Retina (tissue), 1 donor: ENCODE measurements at regions not wholly inside any gene's neighbourhood (a gene's known extent, or its start where the extent isn't known, plus 50 kb on each side); places are given as distances from the start of the nearest gene placed in this dataset.

Experiments used
- DNase-seq: peaks from one replicate; pipeline ENCODE4 v3.0.0-alpha.2; 2016

DNA sequence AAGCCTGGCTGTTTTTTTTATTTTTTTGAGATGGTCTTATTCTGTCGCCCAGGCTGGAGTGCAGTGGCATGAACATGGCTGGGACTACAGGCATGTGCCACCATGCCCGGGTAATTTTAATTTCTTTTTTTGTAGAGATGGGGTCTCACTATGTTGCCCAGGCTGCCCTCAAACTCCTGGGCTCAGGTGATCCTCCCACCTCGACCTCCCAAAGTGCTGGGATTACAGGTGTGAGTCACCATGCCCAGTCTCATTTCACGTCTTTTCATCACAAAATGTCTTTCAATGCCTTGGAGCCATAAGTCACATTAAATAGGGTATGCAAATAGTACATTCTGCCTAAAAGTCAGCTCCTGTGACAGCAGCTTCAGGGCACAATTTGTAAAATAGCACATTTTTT is 52.8 kb downstream of the SOX2 start:
- no peak for DNase-seq

DNA sequence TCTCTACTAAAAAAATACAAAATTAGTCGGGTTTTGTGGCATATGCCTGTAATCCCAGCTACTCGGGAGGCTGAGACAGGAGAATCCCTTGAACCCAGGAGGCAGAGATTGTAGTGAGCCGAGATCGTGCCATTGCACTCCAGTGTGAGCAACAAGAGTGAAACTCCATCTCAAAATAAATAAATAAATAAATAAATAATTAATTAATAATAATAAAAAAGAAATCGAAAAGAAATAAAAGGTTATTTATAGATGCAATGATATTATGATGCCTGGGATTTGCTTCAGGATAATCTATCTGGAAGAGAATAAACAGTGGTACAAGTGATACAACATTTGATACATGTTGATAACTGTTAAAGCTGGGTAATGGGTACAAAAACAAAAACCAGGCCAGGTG is 58.6 kb downstream of the SOX2 start:
- no peak for DNase-seq

DNA sequence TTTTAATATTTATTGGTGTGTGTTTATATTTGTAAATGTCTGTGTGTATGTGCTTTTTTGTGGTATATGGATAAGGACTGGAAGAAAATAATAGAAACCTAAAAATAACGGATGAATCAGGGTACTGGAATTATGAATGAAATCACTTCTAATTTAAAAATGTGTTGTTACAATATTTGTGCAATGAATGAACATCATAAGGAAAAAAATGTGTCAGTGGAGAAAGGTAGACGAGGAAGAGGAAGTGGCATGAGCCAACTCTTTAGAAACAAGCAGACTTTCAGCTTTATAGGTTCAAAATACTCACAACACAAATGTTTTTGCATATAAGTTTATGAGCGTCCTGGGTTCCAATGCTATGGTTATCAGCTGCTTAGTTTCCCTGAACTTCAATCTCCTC is 59.4 kb downstream of the SOX2 start:
- DNase-seq: no peak

DNA sequence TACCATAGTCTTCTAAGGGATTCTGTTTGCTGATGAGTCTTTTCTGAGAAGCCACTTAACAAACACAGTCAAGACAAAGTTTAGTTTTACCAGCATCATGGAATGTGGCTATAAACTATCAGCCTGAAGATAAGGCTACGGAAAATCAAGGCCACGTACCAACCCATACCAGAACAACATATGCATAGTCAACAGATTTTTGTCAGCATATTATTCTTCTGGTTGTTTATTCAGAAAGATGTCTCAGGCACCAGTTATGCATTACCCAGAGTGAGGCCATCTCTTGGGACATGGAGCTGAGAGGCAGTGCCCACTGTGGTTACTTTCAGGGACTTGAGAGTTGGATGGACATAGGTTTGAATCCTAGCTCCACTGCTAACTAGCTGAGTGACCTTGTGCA is 60.4 kb downstream of the SOX2 start:
- DNase-seq: no peak

DNA sequence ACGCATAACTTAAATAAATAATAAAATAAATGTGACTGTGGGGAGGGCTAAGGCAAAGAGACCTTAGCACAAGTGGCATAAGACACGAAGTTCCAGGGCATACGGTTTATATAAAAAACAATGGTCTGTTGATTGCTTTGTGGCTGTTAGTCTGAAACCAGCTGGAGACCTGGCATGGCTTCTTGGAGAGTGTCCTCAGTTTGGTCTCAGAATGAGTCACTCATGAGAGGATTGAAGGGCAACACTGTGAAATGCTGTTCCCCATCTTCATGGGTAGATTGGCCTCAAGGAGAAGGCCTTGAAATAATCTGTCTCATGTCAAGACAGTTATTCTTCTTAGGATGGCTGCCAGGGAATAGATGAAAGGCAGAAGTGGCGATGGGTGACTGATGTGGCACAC is 62.2 kb downstream of the SOX2 start:
- no peak for DNase-seq

DNA sequence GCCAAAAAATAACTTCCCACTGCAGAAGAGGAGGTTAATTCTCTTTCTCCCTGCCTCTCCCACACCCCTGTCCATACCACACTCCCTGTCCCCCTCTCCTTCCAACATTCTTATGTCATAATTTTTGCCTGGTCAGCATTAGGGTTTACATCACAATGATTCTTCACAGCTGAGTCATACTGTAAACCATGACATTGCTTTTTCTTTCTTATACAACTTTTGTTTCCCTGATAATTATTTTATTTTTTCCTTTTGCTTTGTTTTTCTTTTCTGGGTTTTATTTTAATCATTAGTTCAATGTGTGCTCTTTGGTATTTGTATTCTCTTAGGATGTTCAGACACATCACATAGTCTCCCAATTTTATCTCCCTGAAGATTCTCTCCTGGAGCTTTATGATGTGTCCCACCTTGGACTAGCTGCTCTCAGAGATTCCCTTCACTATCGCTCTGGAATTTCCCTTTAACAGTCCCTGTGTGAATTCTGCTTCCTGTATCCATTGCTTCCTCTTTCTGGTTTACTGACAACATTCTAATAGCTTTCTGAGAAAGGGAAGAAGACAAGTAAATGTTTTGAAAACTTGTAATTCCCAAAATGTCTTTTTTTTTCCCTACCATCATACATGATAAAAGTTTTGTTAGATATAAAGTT is 70.7 kb downstream of the SOX2 start:
- DNase-seq: no peak

DNA sequence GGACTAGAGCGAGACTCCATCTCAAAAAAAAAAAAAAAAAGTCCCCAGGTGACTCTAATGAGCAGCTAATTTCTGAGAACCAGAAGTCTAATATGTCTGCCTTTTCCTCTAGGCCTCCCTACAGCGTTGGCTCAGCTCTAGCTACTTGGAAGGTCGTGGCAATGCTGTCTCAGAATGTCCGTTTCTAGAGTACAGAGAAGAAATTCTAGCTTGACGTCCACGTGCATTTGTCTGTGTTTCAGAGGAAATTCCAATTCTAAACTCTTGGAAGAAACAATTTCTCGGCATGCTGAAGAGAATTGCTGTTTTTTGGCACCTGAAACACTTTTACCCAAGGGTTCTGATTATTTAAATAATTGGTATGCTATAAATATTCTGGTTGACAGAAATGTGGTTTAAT is 78.8 kb downstream of the SOX2 start:
- no peak for DNase-seq

DNA sequence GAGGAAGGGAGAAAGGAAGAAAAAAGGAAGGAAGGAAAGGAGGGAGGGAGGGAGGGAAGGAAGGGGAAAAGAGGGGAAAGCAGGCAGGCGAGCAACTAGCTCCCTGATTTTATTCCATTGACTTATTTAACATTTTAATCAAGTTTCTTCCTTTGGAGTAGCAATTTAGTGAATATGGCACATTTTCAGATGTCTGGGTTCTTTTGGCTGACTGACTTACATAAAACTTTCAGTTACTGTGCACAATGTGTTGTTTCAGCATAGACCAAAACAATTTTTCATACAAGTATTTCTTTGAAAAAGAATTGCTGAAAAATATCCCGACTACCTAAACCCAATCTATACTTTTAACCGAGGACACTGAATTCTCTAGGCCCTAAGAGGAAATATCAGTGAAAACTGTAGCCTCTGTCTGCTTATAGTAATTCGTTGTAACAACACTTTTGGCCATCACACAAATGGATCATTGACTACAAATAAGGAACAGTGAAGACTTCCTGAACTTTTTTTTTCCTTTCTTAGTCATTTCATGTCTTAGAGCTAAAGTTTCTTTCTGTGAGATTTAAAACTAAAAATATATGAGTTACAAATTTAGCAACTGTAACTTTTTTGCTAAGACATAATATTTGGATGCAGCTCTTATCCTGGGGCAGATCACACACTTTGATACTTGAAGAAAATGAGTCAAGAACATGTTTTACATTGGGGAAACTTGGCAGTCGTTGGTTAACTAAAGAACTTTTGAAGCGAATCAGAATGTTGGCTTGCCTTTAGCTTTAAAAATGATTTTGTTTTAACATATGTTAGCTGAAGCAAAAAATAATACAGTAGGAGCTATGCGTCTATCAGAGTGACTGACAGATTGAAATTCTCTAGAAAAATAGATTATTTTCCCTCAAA is 79.6 kb downstream of the SOX2 start:
- DNase-seq: no peak

DNA sequence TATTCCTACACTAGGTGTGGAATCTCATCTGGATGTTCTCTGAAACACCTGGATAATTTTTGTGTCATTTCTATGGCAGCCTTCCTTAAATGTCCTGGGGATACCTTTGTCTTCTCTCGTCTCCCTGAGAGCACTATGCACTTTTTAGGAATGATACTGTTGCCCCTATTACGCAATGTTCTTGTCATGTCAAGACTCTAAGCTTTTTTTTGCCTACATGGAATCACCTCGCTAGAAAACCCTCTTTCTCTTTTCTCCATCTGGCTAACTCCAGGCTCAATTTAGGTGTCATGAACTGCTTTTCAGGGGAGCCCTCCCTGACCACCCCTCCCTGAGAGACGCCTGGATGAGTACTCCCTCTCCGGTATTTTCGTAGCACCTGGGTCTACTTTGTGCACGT is 81.3 kb downstream of the SOX2 start:
- DNase-seq: no peak

DNA sequence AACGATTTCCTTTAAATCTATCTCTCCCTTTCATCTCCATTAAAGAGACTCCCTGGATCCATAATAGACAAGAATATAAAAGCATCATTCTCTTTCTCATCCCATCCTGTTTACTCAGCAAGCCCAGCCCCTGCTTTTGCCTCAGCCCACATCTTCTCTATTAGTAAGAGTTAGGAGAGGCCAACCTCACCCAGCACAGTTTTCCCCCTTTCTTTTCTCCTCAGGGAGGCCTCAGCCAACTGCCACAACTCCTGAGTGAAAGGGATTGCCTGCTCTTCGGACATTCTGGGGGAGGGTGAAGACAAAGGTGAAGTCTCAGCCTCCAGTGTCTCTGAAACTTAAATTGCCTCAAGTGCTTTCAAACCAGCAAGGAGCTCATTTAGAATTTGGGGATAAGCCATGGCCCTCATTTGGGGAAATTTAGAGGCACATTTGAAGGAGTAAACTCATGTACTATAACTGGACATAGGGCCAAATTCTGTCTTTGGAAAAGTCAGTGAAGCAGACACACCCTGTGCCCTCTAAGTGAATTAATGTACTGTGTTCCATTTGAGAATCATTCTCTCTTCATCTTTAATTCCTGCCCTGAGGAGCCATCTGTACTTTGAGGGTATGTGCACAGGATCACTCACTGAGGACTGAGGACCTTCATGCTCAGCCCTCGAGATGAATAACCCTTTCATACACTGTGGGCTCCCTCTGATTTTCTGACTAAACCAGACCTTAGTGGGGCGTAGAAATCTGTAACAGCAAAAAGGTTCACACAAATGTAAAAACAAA is 82.5 kb downstream of the SOX2 start:
- DNase-seq: no peak

DNA sequence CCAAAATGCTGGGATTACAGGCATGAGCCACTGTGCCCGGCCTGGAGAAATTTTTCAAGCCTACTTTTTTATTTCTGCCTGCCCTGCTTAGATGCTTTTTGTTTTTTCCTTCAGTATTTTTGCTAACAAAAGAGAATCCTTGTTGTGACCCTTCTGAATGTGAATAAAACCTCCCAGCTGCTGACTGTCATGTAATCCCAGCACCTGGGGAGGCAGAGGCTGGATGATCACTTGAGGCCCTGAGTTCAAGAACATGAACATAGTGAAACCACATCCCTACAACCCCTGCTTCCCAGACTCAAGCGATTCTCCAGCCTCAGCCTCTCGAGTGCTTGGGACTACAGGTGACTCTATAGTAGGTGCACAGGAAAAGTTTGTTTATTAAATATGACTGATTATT is 84.9 kb downstream of the SOX2 start:
- no peak for DNase-seq

DNA sequence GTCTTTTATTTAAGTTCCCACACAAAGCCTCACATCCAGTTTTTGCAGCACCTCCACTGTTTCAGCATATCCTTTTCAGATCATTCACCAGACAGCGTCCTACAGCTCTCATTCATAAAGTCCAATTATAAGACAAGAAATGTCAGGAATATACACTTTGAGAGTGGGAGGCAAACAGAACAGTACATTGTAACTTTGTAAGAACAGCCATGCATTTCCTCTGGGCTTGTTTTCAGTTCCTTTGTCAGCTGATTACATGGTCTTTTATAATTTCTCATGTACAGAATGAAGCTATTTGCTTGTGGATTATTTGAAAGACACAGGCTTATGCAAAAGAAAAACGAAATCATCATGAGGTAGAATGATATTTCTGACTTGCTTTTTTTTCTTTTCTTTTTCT is 85.7 kb downstream of the SOX2 start:
- DNase-seq: no peak

DNA sequence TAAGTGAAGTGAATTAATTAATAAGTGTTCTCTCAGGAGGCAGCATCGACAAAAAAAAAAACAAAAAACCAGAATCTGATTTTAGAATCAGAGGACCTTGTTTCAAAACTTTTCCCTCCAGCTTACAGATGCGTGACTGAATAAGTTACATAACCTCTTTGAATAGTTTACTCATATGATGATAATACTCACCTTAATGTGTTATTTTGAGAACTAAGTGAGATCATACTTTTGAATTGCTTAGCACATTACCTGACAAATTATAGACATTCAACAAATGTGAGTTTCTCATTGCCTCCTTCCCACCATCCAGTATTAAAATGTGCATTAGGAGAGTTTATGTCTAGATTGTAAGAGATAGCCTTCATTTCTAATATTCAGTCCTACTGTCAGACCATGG is 94.0 kb downstream of the SOX2 start:
- no peak for DNase-seq

DNA sequence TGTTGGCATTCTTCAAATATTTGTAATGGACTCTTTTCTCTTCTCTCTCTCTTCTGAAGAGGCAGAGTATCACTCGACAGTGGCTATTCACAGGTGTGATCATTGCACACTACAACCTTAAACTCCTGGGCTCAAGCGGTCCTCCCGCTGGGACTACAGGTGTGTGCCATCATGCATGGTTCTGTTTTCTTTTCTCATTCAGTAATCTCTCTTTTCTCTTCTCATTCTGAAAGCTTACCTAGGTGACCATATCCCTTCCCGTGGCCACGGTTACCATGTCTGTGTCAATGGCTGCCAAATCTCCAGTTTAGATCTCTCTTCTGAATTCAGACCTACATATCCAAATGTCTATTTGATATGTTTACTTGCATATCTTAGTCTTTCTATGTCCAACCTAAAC is 96.3 kb downstream of the SOX2 start:
- DNase-seq: no peak

DNA sequence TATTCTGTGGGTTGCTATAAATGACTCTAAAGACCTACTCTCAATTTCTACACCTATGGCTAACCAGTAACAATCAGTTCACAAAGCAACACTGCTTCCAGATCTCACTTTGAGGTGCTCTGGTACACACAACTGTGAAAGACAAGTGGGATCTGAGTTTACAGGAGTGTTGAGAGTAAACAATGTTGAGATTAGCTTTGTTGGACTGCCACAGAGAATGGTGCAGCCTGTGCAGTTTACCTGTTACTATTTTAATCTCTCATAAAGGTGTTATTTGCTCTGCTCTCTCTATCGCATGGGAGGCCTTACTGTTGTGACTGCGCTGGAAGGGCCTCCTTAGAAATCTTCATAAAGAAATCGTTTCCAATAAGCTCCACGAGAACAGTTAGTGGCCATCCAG is 112.0 kb downstream of the SOX2 start:
- DNase-seq: no peak

DNA sequence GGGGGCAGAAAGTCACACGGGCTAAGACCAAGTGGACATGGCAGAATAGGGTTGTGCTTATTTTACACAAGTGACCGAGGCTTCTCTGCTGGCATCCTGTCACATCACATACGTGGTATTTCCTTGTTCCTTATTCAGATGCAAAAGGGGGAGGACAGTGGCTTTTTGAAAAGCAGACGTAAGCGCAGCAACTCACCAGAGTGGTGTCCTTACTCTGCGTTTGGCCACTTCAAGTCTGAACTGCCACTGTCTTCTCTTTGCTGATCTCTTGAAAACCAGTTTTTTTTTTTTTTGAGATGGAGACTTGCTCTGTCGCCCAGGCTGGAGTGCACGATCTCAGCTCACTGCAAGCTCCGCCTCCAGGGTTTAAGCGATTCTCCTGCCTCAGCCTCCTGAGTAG is 113.2 kb downstream of the SOX2 start:
- DNase-seq: peak; percentile 8

DNA sequence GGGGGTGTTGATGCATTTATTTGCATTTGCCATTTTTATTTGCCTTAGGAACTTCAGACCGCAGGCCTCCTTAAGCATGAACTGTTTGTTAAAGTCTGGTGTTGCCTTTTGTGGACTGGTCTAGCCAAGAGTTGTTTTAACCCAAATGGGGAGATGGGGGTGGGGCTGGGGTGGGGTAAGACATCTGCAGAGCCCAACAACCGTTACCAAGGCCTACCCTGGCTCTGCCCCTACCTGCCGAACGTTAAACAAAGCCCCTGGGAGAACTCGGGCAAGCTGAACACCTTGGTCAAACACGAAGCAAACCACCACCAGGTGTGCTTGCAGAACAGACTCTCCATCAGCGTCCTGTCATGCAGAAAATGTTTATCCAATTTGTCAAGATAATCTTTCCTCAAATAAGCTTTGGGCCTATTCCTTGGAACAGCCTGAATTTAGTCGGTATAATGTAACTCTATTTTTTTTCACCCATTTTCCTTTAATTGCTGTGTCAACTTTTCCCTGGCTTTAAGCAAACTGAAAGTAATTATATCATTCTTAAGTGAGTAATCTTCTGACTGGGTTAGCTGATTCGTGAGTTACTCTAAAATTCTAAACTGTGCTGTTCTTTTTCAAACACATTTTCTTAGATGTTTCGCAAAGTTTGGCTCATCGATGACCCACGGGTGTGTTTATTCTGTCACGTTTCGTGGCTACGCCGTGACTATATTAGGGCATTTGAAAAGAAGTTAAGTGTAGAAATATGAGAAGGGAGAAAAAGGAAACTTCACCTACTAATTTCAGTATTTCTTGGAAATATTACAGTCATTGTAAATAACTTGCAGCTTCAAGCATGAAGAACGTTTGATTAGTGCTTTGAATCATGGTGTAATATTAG is 127.6 kb downstream of the SOX2 start:
- no peak for DNase-seq

DNA sequence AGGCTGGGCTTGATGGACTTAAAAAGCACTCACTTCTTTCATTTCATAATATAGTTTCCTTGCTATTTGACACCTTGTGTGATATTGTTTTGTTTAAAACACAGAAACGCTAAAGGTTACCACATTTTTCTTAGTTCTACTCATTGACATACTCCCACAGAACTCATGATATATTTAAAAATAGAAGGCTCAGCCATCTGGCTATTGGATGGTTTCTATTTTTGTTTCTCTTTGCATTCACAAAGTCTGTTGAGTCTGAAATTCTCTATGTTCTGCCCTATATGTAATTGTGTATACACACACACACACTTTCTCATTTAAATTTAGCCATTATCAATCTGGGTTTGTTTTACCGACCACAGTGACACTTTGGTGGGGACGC is 128.2 kb downstream of the SOX2 start:
- DNase-seq: no peak

DNA sequence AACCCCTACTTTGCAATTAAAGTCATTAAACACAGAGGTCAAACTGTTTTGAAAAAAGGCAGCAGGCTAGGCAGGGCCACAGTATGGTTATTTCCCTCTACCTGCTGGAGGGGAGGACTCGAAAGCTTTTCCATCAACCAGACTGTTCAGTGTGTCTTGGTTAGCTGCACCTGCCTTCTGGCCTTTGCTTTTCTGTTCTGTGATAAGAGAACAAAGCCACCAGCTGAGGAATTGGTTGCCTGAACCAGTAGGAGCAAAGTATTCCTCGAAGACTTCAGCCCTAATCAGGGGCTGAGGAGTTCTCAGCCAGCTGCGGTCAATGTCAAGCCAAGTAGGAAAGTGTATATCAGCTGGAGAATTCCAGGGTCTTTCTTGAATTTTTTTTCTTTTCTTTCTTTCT is 132.5 kb downstream of the SOX2 start:
- DNase-seq: peak; percentile 12

DNA sequence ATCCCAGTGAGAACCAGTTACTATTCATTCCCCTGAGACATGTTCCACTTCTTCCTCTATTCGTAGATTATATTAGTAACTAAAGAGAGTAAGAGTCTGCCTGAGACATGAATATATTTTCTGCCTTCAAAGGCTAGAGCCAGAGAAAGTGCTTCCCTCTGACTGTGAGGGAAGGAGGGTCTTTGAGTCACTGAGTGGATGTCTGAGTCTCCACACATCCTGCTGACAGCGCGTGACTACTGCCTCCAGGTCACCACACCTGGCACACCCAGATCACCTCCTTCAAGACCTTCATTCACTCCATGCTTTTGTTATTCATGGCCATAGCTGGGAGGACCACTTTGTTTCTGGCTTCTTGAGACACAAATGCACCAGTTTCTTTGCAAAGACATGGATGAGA is 135.6 kb downstream of the SOX2 start:
- no peak for DNase-seq

DNA sequence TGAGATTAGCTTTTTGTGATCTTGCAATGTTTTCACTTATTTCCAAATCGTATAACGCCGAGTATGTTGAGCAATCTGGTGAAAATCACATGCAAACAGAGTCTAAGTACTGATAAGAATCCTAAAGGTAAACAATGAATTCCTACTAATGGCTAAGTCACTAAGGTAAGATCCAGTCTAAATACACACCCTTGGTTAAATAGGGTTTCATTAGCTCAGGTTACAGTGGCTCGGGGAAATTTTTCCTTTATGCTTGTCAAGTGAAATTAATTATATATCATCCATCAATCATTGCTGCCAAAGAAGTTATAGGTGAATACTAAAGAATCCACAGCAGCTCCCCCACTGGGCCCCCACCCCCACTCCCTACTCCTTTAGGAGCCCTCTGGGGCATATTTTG is 139.3 kb downstream of the SOX2 start:
- no peak for DNase-seq

DNA sequence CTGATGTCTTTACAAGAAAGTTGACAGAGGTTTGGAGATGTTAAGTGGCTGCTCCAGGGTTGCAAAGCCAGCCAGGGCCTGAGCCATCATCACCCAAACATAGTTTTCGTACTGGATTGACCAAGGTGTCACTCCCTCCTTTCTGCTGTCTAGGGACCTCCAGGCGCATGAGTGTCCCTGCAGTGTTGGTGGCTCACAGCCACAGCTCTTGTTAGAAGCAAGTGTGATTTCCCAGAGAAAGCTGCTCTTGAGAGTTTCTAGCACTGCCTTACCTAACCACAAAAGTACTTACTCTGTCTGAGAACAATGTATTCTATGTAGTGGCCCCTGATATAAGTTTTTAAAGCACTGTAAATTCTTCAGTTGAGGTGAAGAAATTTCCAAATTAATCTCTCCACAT is 144.1 kb downstream of the SOX2 start:
- no peak for DNase-seq

DNA sequence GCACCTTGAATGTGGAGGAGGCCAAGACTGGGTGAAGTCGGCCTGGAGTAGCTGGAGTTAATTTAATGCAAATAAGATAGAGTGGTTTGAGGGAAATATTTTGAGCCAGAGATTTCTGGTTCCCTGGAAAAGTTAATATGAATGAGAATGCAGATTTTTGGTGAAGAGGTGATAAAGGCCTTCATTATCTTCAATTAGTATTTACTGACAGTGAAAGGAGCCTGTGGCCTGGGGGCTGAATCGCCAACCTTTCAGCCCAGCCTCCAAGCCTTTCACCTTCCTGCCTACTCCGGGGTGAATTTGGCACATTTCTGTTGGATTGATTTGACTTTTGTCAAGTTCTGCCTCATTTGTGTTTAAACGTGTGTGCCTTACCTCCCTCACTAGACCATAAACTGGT is 147.8 kb downstream of the SOX2 start:
- DNase-seq: no peak
